ENCODE measurements at regions not wholly inside any gene's neighbourhood (a gene's known extent, or its start where the extent isn't known, plus 50 kb on each side); places are given as distances from the start of the nearest gene placed in this dataset.

- Histone ChIP-seq H3K4me3 (ENCODE audit: low read depth, low read length, poor library complexity, severe bottlenecking) (no peak overlapping the region), H3K27me3 (replicated peaks; ENCODE audit: insufficient read depth, low read depth, low read length, poor library complexity) (no peaks in the 10 kb centered on the region), H3K27ac (ENCODE audit: low read depth, low read length, poor library complexity, severe bottlenecking) (no peak overlapping the region), H3K9me3 (ENCODE audit: low read depth, low read length, poor library complexity, severe bottlenecking) (no peaks in the 10 kb centered on the region), H3K36me3 (ENCODE audit: insufficient read depth, low read length, poor library complexity, severe bottlenecking) (no peaks in the 10 kb centered on the region), H3K4me1 (ENCODE audit: insufficient read depth, low read length, poor library complexity, severe bottlenecking) (peaks cover 9% of the 10 kb centered on the region)
- CTCF ChIA-PET = no interaction called here
- no peak for TF ChIP-seq CTCF (conservative IDR thresholded peaks at IDR 0.05; ENCODE audit: low read depth, low read length)
- no peak for TF ChIP-seq EZH2 (IDR thresholded peaks at IDR 0.05; ENCODE audit: borderline replicate concordance, low read depth, low read length, poor library complexity, severe bottlenecking)
- intact Hi-C loops (cut with micrococcal nuclease; ENCODE audit: unreplicated experiment) = no loop called here
- no TSS peak for BruUV-seq (replicated peaks)
- no peak for DNase-seq (ENCODE audit: low spot score)
- POLR2A ChIA-PET (ENCODE audit: low non-redundant PET) = no interaction called here
These were observed 619.2 kb downstream of the RAPGEF2 start for GRCh38 chr4:159722052-159722451.

- BruUV-seq (replicated peaks) = no TSS peak
- H3K9me3 ChIP-seq (ENCODE audit: low read depth, low read length, poor library complexity, severe bottlenecking) = no peaks in the 10 kb centered on the region
- H3K4me1 ChIP-seq (ENCODE audit: insufficient read depth, low read length, poor library complexity, severe bottlenecking) = peaks cover 9% of the 10 kb centered on the region
- no peak for DNase-seq (ENCODE audit: low spot score)
- H3K36me3 ChIP-seq (ENCODE audit: insufficient read depth, low read length, poor library complexity, severe bottlenecking) = no peaks in the 10 kb centered on the region
- TF ChIP-seq EZH2 (IDR thresholded peaks at IDR 0.05; ENCODE audit: borderline replicate concordance, low read depth, low read length, poor library complexity, severe bottlenecking) (no peak), CTCF (conservative IDR thresholded peaks at IDR 0.05; ENCODE audit: low read depth, low read length) (no peak)
- no peak overlapping the region for H3K4me3 ChIP-seq (ENCODE audit: low read depth, low read length, poor library complexity, severe bottlenecking)
- ChIA-PET CTCF (no interaction called here), POLR2A (ENCODE audit: low non-redundant PET) (no interaction called here)
- no peak overlapping the region for H3K27ac ChIP-seq (ENCODE audit: low read depth, low read length, poor library complexity, severe bottlenecking)
- intact Hi-C loops (cut with micrococcal nuclease; ENCODE audit: unreplicated experiment) = no loop called here
- no peaks in the 10 kb centered on the region for H3K27me3 ChIP-seq (replicated peaks; ENCODE audit: insufficient read depth, low read depth, low read length, poor library complexity)
These were observed 620.0 kb downstream of the RAPGEF2 start for GRCh38 chr4:159722918-159723317.

DNA sequence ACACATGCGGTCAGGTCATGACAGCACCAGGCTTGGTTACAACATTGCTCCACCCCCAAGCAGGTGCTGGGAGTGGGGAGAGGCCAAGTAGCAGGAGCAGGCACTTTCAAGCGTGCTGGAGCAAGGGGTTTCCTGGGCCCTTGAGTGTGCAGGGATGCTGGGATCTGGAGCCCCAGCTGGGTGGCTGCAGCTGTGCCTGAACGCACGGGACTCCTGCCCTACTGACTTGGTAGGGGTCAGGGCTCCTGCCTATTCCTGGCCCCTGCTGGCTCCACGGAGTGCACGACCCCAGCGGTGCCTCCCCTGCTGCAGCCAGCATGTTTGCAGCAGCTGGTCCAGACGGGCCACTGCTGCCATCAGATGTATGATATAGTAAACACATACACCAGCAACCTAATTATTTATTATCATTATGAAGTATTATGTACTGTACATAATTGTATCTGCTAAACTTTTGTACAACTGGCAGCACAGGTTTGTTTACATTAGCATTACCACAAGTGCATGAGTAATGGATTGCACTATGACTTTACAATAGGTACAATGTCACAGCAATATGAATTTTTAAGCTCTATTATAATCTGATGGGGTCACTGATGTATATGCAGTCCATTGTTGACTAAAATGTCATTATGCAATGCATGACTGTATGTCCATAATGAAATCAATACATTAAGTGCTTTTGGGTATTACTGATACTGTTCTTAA lies 620.6 kb downstream of the RAPGEF2 start:
- H3K4me1 ChIP-seq (ENCODE audit: insufficient read depth, low read length, poor library complexity, severe bottlenecking) = peaks cover 9% of the 10 kb centered on the region
- intact Hi-C loops (cut with micrococcal nuclease; ENCODE audit: unreplicated experiment) = no loop called here
- no TSS peak for BruUV-seq (replicated peaks)
- no peak overlapping the region for H3K27ac ChIP-seq (ENCODE audit: low read depth, low read length, poor library complexity, severe bottlenecking)
- no peak overlapping the region for H3K4me3 ChIP-seq (ENCODE audit: low read depth, low read length, poor library complexity, severe bottlenecking)
- ChIA-PET CTCF (no interaction called here), POLR2A (ENCODE audit: low non-redundant PET) (no interaction called here)
- H3K27me3 ChIP-seq (replicated peaks; ENCODE audit: insufficient read depth, low read depth, low read length, poor library complexity) = no peaks in the 10 kb centered on the region
- no peak for DNase-seq (ENCODE audit: low spot score)
- no peaks in the 10 kb centered on the region for H3K36me3 ChIP-seq (ENCODE audit: insufficient read depth, low read length, poor library complexity, severe bottlenecking)
- no peak for TF ChIP-seq EZH2 (IDR thresholded peaks at IDR 0.05; ENCODE audit: borderline replicate concordance, low read depth, low read length, poor library complexity, severe bottlenecking)
- TF ChIP-seq CTCF (conservative IDR thresholded peaks at IDR 0.05; ENCODE audit: low read depth, low read length) = no peak
- no peaks in the 10 kb centered on the region for H3K9me3 ChIP-seq (ENCODE audit: low read depth, low read length, poor library complexity, severe bottlenecking)

Data from A673 (cell line).